GM23338 (cell line): ENCODE measurements at regions not wholly inside any gene's neighbourhood (a gene's known extent, or its start where the extent isn't known, plus 50 kb on each side); places are given as distances from the start of the nearest gene placed in this dataset.

Experiments used
- ATAC-seq: fragments of 200-7000 bp; cut with Tn5 transposase; 3 replicates; pipeline ENCODE4 v1.9.1; 2020
- DNase-seq: peaks from one replicate; pipeline ENCODE4 v3.0.0-alpha.2; 2015; ENCODE audit warnings: low spot score
- H2AFZ ChIP-seq: fragments of 200-600 bp; sonication (generic); 2 replicates; pipeline ENCODE4 v1.8.0; 2016; ENCODE audit warnings: antibody characterized with exemption, mild to moderate bottlenecking, moderate library complexity
- H3F3A ChIP-seq: fragments of 200-600 bp; sonication (generic); replicated peaks from 2 replicates; pipeline ENCODE4 v1.8.0; 2017; ENCODE audit warnings: antibody characterized with exemption, mixed run types, low read depth
- H3K27ac ChIP-seq: fragments of 200-600 bp; sonication (generic); 2 replicates; pipeline ENCODE4 v1.6.1; 2016; ENCODE audit warnings: low read depth
- H3K27me3 ChIP-seq: fragments of 200-600 bp; sonication (generic); 2 replicates; pipeline ENCODE4 v1.8.0; 2016; ENCODE audit warnings: mild to moderate bottlenecking, mixed run types, moderate library complexity; ENCODE audit not compliant: insufficient read depth
- H3K36me3 ChIP-seq: fragments of 200-600 bp; sonication (generic); 2 replicates; pipeline ENCODE4 v1.8.0; 2016; ENCODE audit warnings: mild to moderate bottlenecking; ENCODE audit not compliant: insufficient read depth
- H3K4me1 ChIP-seq: fragments of 200-600 bp; sonication (generic); 2 replicates; pipeline ENCODE4 v1.8.0; 2016; ENCODE audit warnings: mild to moderate bottlenecking, moderate library complexity; ENCODE audit not compliant: insufficient read depth
- H3K4me2 ChIP-seq: fragments of 200-600 bp; sonication (generic); 2 replicates; pipeline ENCODE4 v1.7.1; 2017; ENCODE audit warnings: mixed run types
- H3K4me3 ChIP-seq: fragments of 200-600 bp; sonication (generic); 2 replicates; pipeline ENCODE4 v1.6.1; 2016; ENCODE audit warnings: mixed run types
- H3K79me2 ChIP-seq: fragments of 200-600 bp; sonication (generic); replicated peaks from 2 replicates; pipeline ENCODE4 v1.8.0; 2017; ENCODE audit warnings: mild to moderate bottlenecking; ENCODE audit not compliant: insufficient read depth
- H3K9me2 ChIP-seq: fragments of 200-600 bp; sonication (generic); 2 replicates; pipeline ENCODE4 v1.8.0; 2017; ENCODE audit not compliant: insufficient read depth
- H4K20me1 ChIP-seq: fragments of 200-600 bp; sonication (generic); replicated peaks from 2 replicates; pipeline ENCODE4 v1.8.0; 2017; ENCODE audit warnings: mild to moderate bottlenecking; ENCODE audit not compliant: insufficient read depth
- H3K27ac Mint-ChIP-seq: 2 replicates; pipeline ENCODE4 v1.8.0; 2020; ENCODE audit warnings: inconsistent platforms, mild to moderate bottlenecking, moderate library complexity, mixed read lengths
- H3K27me3 Mint-ChIP-seq: 3 replicates; pipeline ENCODE4 v1.8.0; 2022; ENCODE audit warnings: low read depth, mild to moderate bottlenecking, moderate library complexity, mixed read lengths, inconsistent platforms; ENCODE audit not compliant: insufficient read depth, poor library complexity
- H3K36me3 Mint-ChIP-seq: 3 replicates; pipeline ENCODE4 v1.8.0; 2021; ENCODE audit warnings: low read depth, mild to moderate bottlenecking, inconsistent platforms, moderate library complexity, mixed read lengths
- H3K4me1 Mint-ChIP-seq: 3 replicates; pipeline ENCODE4 v1.8.0; 2020; ENCODE audit warnings: mild to moderate bottlenecking, inconsistent platforms, mixed read lengths
- H3K4me3 Mint-ChIP-seq: 3 replicates; pipeline ENCODE4 v1.8.0; 2021; ENCODE audit warnings: moderate library complexity, mild to moderate bottlenecking, inconsistent platforms, mixed read lengths
- H3K9me3 Mint-ChIP-seq: 3 replicates; pipeline ENCODE4 v1.8.0; 2020; ENCODE audit warnings: moderate library complexity, mild to moderate bottlenecking, inconsistent platforms, mixed read lengths
- CREB1 ChIP-seq: fragments of 250-450 bp; sonication (Bioruptor Pico); IDR thresholded peaks from 2 replicates; pipeline ENCODE4 v1.5.0; 2020; ENCODE audit warnings: low read depth, mild to moderate bottlenecking, moderate library complexity
- JUNB ChIP-seq: IDR thresholded peaks from one replicate; pipeline ENCODE4 v1.6.1; 2016; ENCODE audit warnings: antibody characterized with exemption; ENCODE audit not compliant: unreplicated experiment
- NANOG ChIP-seq: IDR thresholded peaks from 2 replicates; pipeline ENCODE4 v1.6.1; 2016; ENCODE audit warnings: antibody characterized with exemption, borderline replicate concordance
- POLR2AphosphoS5 ChIP-seq: IDR thresholded peaks from 2 replicates; pipeline ENCODE4 v1.6.1; 2016; ENCODE audit warnings: antibody characterized with exemption, low read depth
- REST ChIP-seq: IDR thresholded peaks from one replicate; pipeline ENCODE4 v1.6.1; 2018; ENCODE audit warnings: antibody characterized with exemption; ENCODE audit not compliant: unreplicated experiment
- STAT1 ChIP-seq: IDR thresholded peaks from one replicate; pipeline ENCODE4 v1.6.1; 2016; ENCODE audit warnings: antibody characterized with exemption; ENCODE audit not compliant: unreplicated experiment
- ZNF114 ChIP-seq: fragments of 250-450 bp; sonication (Bioruptor Pico); IDR thresholded peaks from 2 replicates; pipeline ENCODE4 v1.5.0; 2020; ENCODE audit warnings: mild to moderate bottlenecking, moderate library complexity
- ZNF331 ChIP-seq: fragments of 250-450 bp; sonication (Bioruptor Pico); IDR thresholded peaks from 2 replicates; pipeline ENCODE4 v1.5.0; 2020; ENCODE audit warnings: low read depth, mild to moderate bottlenecking, moderate library complexity
- TF ChIP-seq, protein P1 (sequence below), 2 experiments: fragments of 200-600 bp in 1 of 2; sonication (generic) in 1 of 2; conservative IDR thresholded peaks; 2 replicates each; pipeline versions ENCODE4 v1.5.1 to v1.6.1; 2016 to 2017; ENCODE audit warnings: antibody characterized with exemption in 2 of 2, low read depth in 2 of 2, mild to moderate bottlenecking in 2 of 2, moderate library complexity in 1 of 2

DNA sequence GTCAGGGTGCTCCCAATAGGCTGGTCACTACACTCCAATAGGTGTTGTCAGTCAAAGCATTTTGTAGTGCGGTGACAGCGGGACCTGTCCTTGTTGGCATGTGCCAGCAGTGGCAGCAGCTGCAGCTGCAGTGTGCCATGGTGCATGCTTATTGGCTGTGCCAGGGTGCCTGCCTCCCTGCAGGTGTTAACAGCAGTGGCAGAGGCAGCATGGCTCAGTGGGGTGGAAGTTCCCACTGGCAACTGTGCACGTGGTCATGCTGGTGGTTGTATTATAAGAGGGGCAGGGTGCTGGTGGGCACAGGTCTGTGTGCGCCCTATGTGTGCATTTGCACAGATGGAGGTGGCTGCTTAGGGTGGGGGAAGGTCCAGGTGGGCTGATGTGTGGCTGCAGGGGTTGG is 133.7 kb upstream of the EDIL3 start:
- no peak for DNase-seq
- peaks cover 4% of the 10 kb centered on the region for H3K27me3 Mint-ChIP-seq
- H3K4me3 ChIP-seq: no peak overlapping the region
- ATAC-seq: no peak
- no peaks in the 10 kb centered on the region for H3K36me3 ChIP-seq
- H3K4me1 Mint-ChIP-seq: no peaks in the 10 kb centered on the region
- no peak overlapping the region for H3K4me2 ChIP-seq
- H3F3A ChIP-seq: no peaks in the 10 kb centered on the region
- no peaks in the 10 kb centered on the region for H3K36me3 Mint-ChIP-seq
- no peaks in the 10 kb centered on the region for H3K27me3 ChIP-seq
- no peaks in the 10 kb centered on the region; the same call in 1 of the 3 replicates for H3K9me3 Mint-ChIP-seq
- H3K27ac Mint-ChIP-seq: no peak overlapping the region
- no peak overlapping the region for H3K27ac ChIP-seq
- H3K9me2 ChIP-seq: peaks cover 19% of the 10 kb centered on the region
- no peaks in the 10 kb centered on the region for H4K20me1 ChIP-seq
- no peak overlapping the region for H2AFZ ChIP-seq
- H3K4me3 Mint-ChIP-seq: no peak overlapping the region
- H3K4me1 ChIP-seq: no peaks in the 10 kb centered on the region
- no peak for TF ChIP-seq CREB1 (CRISPR knock-in tag)
- no peak for TF ChIP-seq POLR2AphosphoS5
- TF ChIP-seq REST: no peak
- no peaks in the 10 kb centered on the region for H3K79me2 ChIP-seq

DNA sequence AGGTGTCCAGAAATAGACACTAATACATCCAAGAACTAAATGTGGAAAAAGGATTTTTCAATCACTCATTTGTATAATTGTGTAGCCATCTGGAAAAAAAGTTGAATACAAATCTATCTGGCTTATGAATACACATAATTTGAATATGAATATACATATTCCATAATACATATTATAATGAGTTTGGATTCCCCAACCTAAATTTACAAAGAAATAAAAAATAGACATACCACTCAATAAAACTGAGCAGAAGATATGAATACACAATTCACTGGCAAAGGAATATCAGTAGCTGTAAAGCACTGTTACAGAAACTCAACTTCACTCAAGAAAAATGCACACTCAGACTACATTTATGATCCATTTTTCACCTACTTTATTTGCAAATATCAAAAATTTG is 121.9 kb upstream of the EDIL3 start:
- no peaks in the 10 kb centered on the region for H3F3A ChIP-seq
- no peaks in the 10 kb centered on the region for H3K27me3 ChIP-seq
- ATAC-seq (no peak), DNase-seq (no peak)
- no peak overlapping the region for H2AFZ ChIP-seq
- TF ChIP-seq ZNF331 (no peak), ZNF114 (CRISPR knock-in tag) (no peak), POLR2AphosphoS5 (no peak)
- Mint-ChIP-seq H3K9me3 (no peaks in the 10 kb centered on the region), H3K27me3 (no peaks in the 10 kb centered on the region), H3K4me3 (no peak overlapping the region), H3K27ac (no peak overlapping the region), H3K36me3 (no peaks in the 10 kb centered on the region), H3K4me1 (peaks cover 7% of the 10 kb centered on the region; the same call in 2 of the 3 replicates)
- no peak overlapping the region for H3K4me3 ChIP-seq
- H3K36me3 ChIP-seq: no peaks in the 10 kb centered on the region
- H3K4me1 ChIP-seq: no peaks in the 10 kb centered on the region
- H3K9me2 ChIP-seq: 0 out of 2 replicates have a peak, but pooled peaks cover 5% of the 10 kb centered on the region
- H4K20me1 ChIP-seq: no peaks in the 10 kb centered on the region
- H3K79me2 ChIP-seq: no peaks in the 10 kb centered on the region
- no peak overlapping the region for H3K27ac ChIP-seq
- H3K4me2 ChIP-seq: no peak overlapping the region

DNA sequence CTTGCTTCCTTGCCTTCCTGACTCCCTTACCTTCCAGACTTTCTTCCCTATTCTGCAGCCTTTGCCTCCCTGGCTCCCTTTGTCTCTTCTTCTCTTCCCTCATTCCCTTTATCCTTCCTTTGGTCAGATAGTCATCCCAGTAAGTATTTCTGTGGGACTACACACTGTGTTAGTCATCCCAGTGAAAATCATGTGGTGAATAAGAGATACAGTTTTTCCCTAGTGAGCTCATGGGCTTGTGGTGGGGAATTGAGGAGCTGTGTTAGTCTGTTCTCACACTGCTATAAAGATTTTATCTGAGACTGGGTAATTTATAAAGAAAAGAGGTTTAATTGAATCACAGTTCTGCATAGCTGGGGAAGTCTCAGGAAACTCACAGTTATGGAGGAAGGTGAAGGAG is 109.8 kb upstream of the EDIL3 start:
- Histone ChIP-seq H2AFZ (peak overlapping the region; percentile 56; the same call in 1 of the 2 replicates), H4K20me1 (no peaks in the 10 kb centered on the region), H3K27ac (no peak overlapping the region), H3K4me1 (no peaks in the 10 kb centered on the region), H3K27me3 (no peaks in the 10 kb centered on the region), H3F3A (no peaks in the 10 kb centered on the region), H3K79me2 (no peaks in the 10 kb centered on the region), H3K9me2 (no peaks in the 10 kb centered on the region), H3K4me2 (no peak overlapping the region), H3K36me3 (no peaks in the 10 kb centered on the region), H3K4me3 (no peak overlapping the region)
- H3K36me3 Mint-ChIP-seq: no peaks in the 10 kb centered on the region
- DNase-seq (no peak), ATAC-seq (no peak)
- H3K27ac Mint-ChIP-seq: no peak overlapping the region
- no peak overlapping the region for H3K4me3 Mint-ChIP-seq
- no peaks in the 10 kb centered on the region for H3K4me1 Mint-ChIP-seq
- peaks cover 4% of the 10 kb centered on the region for H3K27me3 Mint-ChIP-seq
- no peaks in the 10 kb centered on the region; the same call in 2 of the 3 replicates for H3K9me3 Mint-ChIP-seq
- no peak for TF ChIP-seq STAT1
- no peak for TF ChIP-seq ZNF331
- no peak for TF ChIP-seq REST
- TF ChIP-seq, protein P1, sequence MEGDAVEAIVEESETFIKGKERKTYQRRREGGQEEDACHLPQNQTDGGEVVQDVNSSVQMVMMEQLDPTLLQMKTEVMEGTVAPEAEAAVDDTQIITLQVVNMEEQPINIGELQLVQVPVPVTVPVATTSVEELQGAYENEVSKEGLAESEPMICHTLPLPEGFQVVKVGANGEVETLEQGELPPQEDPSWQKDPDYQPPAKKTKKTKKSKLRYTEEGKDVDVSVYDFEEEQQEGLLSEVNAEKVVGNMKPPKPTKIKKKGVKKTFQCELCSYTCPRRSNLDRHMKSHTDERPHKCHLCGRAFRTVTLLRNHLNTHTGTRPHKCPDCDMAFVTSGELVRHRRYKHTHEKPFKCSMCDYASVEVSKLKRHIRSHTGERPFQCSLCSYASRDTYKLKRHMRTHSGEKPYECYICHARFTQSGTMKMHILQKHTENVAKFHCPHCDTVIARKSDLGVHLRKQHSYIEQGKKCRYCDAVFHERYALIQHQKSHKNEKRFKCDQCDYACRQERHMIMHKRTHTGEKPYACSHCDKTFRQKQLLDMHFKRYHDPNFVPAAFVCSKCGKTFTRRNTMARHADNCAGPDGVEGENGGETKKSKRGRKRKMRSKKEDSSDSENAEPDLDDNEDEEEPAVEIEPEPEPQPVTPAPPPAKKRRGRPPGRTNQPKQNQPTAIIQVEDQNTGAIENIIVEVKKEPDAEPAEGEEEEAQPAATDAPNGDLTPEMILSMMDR (conservative IDR thresholded peaks at IDR 0.05; ENCODE audit: low read depth in 2 of 2): no peak
- TF ChIP-seq ZNF114 (CRISPR knock-in tag): no peak
- TF ChIP-seq POLR2AphosphoS5: no peak
- TF ChIP-seq JUNB: no peak
- TF ChIP-seq NANOG: no peak
- TF ChIP-seq CREB1 (CRISPR knock-in tag): no peak
